NCI-H345 treated with DMSO at 0.1 percent for 48 hours (cell line): ENCODE measurements at regions not wholly inside any gene's neighbourhood (a gene's known extent, or its start where the extent isn't known, plus 50 kb on each side); places are given as distances from the start of the nearest gene placed in this dataset.
"Not testable (repeated sequence)": the region's sequence is repeated elsewhere in the genome, so short reads cannot be mapped to it uniquely, and the experiment has no call there.

Experiments
- DNase-seq: peaks from one replicate; lab custom pipeline; 2025; ENCODE audit not compliant: unreplicated experiment; lab: John Stamatoyannopoulos, UW

GRCh38 chr6:76565932-76566331 is 493.5 kb upstream of the IMPG1 start:
- DNase-seq = no peak

GRCh38 chr6:76562371-76562770 is 489.9 kb upstream of the IMPG1 start:
- DNase-seq = not testable (repeated sequence)

GRCh38 chr6:76560851-76561755 is 488.6 kb upstream of the IMPG1 start:
- DNase-seq = not testable (repeated sequence)

- DNase-seq = no peak
Observed at GRCh38 chr6:76553256-76553655, 480.8 kb upstream of the IMPG1 start.

GRCh38 chr6:76552268-76552667 is 479.8 kb upstream of the IMPG1 start:
- DNase-seq = no peak

GRCh38 chr6:76533661-76534060 is 461.2 kb upstream of the IMPG1 start:
- DNase-seq = no peak

- no peak for DNase-seq
Observed at GRCh38 chr6:76532647-76533046, 460.2 kb upstream of the IMPG1 start.

- DNase-seq = no peak
Observed at GRCh38 chr6:76518443-76518842, 446.0 kb upstream of the IMPG1 start.

- no peak for DNase-seq
Observed at GRCh38 chr6:76516924-76517323, 444.5 kb upstream of the IMPG1 start.

GRCh38 chr6:76510489-76510888 is 438.0 kb upstream of the IMPG1 start:
- no peak for DNase-seq

GRCh38 chr6:76509397-76509796 is 436.9 kb upstream of the IMPG1 start:
- no peak for DNase-seq

GRCh38 chr6:76506808-76507207 is 434.3 kb upstream of the IMPG1 start:
- DNase-seq = no peak

- no peak for DNase-seq
Observed at GRCh38 chr6:76495909-76496308, 423.4 kb upstream of the IMPG1 start.

GRCh38 chr6:76491376-76491775 is 418.9 kb upstream of the IMPG1 start:
- DNase-seq = not testable (repeated sequence)

- DNase-seq = no peak
Observed at GRCh38 chr6:76490456-76490855, 418.0 kb upstream of the IMPG1 start.

GRCh38 chr6:76481101-76481500 is 408.6 kb upstream of the IMPG1 start:
- no peak for DNase-seq

- no peak for DNase-seq
Observed at GRCh38 chr6:76472858-76473257, 400.4 kb upstream of the IMPG1 start.

- no peak for DNase-seq
Observed at GRCh38 chr6:76466286-76466685, 393.8 kb upstream of the IMPG1 start.

GRCh38 chr6:76465410-76465809 is 392.9 kb upstream of the IMPG1 start:
- DNase-seq = no peak

GRCh38 chr6:76453270-76453669 is 380.8 kb upstream of the IMPG1 start:
- no peak for DNase-seq

GRCh38 chr6:76451926-76452709 is 379.7 kb upstream of the IMPG1 start:
- no peak for DNase-seq

- no peak for DNase-seq
Observed at GRCh38 chr6:76448109-76448508, 375.6 kb upstream of the IMPG1 start.
